ENCODE measurements at regions not wholly inside any gene's neighbourhood (a gene's known extent, or its start where the extent isn't known, plus 50 kb on each side); places are given as distances from the start of the nearest gene placed in this dataset.
"Not testable (repeated sequence)": the region's sequence is repeated elsewhere in the genome, so short reads cannot be mapped to it uniquely, and the experiment has no call there.

DNA sequence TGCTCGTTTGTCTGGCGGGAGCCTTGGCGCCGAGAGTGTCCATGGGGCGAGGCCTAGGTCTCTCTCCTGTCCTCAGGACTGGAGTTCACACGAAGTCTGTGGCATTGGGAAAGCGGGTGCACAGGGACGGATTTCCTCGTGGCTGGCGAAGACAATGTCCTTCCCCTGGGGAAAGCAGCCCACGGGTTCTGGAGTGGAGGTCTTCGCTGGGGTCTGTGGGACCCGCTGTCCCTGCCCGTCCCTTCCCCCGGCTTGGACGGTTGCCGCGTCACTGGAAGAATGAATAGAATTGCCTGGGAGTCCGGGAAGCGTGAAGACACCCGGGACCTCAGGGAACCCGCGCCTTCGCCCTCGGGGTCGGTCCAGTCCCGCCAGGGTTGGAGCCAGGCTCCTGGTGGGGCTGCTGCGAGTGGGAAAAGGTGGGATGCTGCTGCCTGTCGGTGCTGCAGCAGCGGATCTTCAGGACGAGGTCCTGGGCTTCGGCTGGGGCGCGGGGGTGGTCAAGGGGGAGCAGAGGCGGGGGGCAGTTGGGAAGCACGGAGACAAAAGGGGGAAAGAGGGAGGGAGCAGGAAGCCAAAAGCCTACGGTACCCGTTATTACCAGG lies 441.8 kb upstream of the DEFB115 start:
- no peaks in the 10 kb centered on the region for H3K4me1 ChIP-seq
- 51 to 59% methylated on average over 38 of the region's 38 CpGs for WGBS, 2 donors
- intact Hi-C loops (cut with DNase I): no loop called here
- no peaks in the 10 kb centered on the region for H3K9me3 ChIP-seq
- ATAC-seq: no peak
- H3K27me3 ChIP-seq: no peaks in the 10 kb centered on the region
- no peak overlapping the region for H3K4me3 ChIP-seq
- TF ChIP-seq, protein P1, sequence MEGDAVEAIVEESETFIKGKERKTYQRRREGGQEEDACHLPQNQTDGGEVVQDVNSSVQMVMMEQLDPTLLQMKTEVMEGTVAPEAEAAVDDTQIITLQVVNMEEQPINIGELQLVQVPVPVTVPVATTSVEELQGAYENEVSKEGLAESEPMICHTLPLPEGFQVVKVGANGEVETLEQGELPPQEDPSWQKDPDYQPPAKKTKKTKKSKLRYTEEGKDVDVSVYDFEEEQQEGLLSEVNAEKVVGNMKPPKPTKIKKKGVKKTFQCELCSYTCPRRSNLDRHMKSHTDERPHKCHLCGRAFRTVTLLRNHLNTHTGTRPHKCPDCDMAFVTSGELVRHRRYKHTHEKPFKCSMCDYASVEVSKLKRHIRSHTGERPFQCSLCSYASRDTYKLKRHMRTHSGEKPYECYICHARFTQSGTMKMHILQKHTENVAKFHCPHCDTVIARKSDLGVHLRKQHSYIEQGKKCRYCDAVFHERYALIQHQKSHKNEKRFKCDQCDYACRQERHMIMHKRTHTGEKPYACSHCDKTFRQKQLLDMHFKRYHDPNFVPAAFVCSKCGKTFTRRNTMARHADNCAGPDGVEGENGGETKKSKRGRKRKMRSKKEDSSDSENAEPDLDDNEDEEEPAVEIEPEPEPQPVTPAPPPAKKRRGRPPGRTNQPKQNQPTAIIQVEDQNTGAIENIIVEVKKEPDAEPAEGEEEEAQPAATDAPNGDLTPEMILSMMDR (IDR thresholded peaks at IDR 0.05): no peak
- no peak for TF ChIP-seq POLR2A (IDR thresholded peaks at IDR 0.05)
- H3K27ac ChIP-seq: no peak overlapping the region
- no peaks in the 10 kb centered on the region for H3K36me3 ChIP-seq (replicated peaks in 1 of 2; ENCODE audit: insufficient read depth in 1 of 2, low read depth in 2 of 2)
- DNase-seq: no peak

DNA sequence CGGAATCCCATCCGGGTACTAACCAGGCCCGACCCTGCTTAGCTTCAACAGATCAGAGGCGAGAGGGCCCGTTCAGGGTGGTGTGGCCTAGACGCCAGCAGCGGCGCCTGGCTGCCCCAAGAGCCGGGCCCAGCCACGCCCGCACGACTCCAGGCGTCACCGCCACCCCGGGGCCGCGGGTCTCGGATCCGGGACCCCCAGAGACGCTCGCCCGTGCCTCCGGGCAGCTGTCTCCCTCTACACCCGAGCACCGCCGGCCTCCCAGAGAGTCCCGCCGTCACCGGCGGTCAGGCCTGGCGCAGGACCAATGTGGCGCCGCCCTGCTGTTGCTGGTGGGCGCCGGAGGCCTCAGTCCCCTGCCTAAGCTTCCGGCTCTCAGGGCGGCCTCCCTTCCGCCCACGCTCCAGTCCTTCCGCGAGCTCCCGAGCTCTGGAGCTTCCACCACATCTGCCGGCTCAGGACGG lies 441.2 kb upstream of the DEFB115 start:
- Histone ChIP-seq H3K9me3 (no peaks in the 10 kb centered on the region), H3K4me1 (no peaks in the 10 kb centered on the region), H3K4me3 (no peak overlapping the region), H3K27ac (no peak overlapping the region), H3K36me3 (replicated peaks in 1 of 2; ENCODE audit: insufficient read depth in 1 of 2, low read depth in 2 of 2) (no peaks in the 10 kb centered on the region), H3K27me3 (no peaks in the 10 kb centered on the region)
- TF ChIP-seq POLR2A (IDR thresholded peaks at IDR 0.05): no peak
- TF ChIP-seq, protein P1 (IDR thresholded peaks at IDR 0.05): no peak
- intact Hi-C loops (cut with DNase I): no loop called here
- 43 to 50% methylated on average over 43 to 44 of the region's 44 CpGs for WGBS, 2 donors
- ATAC-seq (no peak), DNase-seq (no peak)

DNA sequence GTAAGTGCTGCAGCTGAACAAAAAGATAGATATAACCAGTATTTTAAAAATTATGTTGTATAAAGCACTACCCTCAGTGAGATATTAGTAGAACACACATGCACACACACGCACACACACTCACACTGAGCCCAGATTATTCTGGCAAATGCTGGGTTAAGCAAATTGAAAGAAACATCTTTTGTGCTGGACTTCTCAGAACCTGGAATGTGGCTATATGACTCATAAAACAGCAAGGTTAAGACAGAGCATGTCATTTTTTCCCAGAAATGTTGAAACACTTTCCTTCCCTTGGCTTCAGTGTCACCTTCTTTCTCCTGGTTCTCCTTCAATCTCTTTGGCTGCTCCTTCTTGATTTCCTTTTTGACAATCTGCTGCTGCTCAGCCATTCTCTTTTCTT lies 435.8 kb upstream of the DEFB115 start:
- ATAC-seq; intact Hi-C loops (cut with DNase I); H3K36me3 ChIP-seq (replicated peaks in 1 of 2; ENCODE audit: insufficient read depth in 1 of 2, low read depth in 2 of 2); H3K27me3 ChIP-seq; H3K27ac ChIP-seq; H3K9me3 ChIP-seq; DNase-seq; H3K4me1 ChIP-seq; H3K4me3 ChIP-seq: not testable (repeated sequence)
- WGBS, 2 donors: 52% methylated on average over 1 of the region's 1 CpG

- WGBS, 2 donors: 47 to 48% methylated on average over 7 of the region's 7 CpGs
- H3K4me1 ChIP-seq; H3K9me3 ChIP-seq; H3K27ac ChIP-seq; DNase-seq; H3K4me3 ChIP-seq; ATAC-seq; H3K36me3 ChIP-seq (replicated peaks in 1 of 2; ENCODE audit: insufficient read depth in 1 of 2, low read depth in 2 of 2); H3K27me3 ChIP-seq; intact Hi-C loops (cut with DNase I): not testable (repeated sequence)
Observed at GRCh38 chr20:30824666-30825065, 432.8 kb upstream of the DEFB115 start.

DNA sequence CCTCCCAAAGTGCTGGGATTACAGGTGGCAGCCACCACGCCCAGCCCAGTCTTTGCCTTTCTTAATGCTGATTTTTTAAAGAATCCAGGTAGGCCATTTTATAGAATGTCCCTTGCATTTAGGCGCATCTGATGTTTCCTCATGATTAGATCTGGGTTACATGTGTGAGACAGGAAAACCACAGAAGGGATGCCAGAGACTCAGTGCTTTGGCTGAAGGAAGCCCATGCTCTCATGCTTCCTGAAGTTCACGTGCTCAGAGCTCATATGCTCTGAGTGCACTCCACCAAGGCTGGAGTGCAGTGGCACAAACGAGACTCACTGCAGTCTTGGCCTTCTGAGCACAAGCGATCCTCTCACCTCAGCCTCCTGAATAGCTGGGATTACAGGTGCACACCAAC lies 411.5 kb upstream of the DEFB115 start:
- H3K4me1 ChIP-seq; DNase-seq; ATAC-seq; intact Hi-C loops (cut with DNase I); H3K36me3 ChIP-seq (replicated peaks in 1 of 2; ENCODE audit: insufficient read depth in 1 of 2, low read depth in 2 of 2); H3K27me3 ChIP-seq; H3K9me3 ChIP-seq; H3K27ac ChIP-seq; H3K4me3 ChIP-seq: not testable (repeated sequence)
- 57 to 66% methylated on average over 5 of the region's 5 CpGs for WGBS, 2 donors

DNA sequence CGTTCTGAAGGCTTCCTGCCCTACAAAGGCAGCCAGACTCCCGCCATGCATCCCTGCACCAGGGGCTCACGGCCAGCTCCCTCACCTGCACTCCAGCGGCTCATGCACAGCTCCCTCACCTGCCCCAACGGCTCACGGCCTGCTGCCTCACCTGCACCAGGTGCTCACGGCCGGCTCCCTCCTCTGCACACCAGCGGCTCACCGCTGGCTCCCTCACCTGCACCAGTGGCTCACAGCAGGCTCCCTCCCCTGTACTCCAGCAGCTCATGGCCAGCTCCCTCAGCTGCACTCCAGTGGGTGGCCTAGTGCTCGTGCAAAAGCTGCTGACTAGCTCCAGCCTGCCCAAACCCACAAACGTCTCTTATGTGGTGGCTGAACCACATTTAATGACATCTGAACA lies 389.2 kb upstream of the DEFB115 start:
- H3K27me3 ChIP-seq; intact Hi-C loops (cut with DNase I); H3K4me1 ChIP-seq; H3K4me3 ChIP-seq; H3K27ac ChIP-seq; H3K36me3 ChIP-seq (replicated peaks in 1 of 2; ENCODE audit: insufficient read depth in 1 of 2, low read depth in 2 of 2); ATAC-seq; H3K9me3 ChIP-seq; DNase-seq: not testable (repeated sequence)
- 57 to 64% methylated on average over 9 to 12 of the region's 12 CpGs for WGBS, 2 donors

DNA sequence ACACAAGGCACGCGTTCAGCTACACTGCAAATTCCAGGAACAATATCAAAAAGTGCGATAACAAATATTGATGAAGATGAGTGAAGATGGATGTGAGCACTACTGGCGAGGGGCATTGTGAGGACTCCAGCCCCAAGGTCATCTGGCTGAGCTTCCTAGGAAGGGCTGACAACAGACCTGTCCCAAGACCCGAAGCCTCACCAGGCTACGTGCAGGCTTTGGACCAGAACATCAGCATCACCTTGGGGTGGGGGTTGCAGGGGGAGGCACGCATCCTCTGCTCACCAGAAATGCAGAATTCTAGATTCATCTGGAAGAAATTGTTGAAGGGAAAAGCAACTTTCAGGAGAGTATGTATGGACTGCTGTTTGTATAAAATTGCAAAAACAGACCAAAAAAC lies 386.3 kb upstream of the DEFB115 start:
- H3K27me3 ChIP-seq; H3K9me3 ChIP-seq; H3K4me1 ChIP-seq; intact Hi-C loops (cut with DNase I); H3K36me3 ChIP-seq (replicated peaks in 1 of 2; ENCODE audit: insufficient read depth in 1 of 2, low read depth in 2 of 2); H3K4me3 ChIP-seq; ATAC-seq; H3K27ac ChIP-seq; DNase-seq: not testable (repeated sequence)
- WGBS, 2 donors: 52 to 58% methylated on average over 7 of the region's 7 CpGs

DNA sequence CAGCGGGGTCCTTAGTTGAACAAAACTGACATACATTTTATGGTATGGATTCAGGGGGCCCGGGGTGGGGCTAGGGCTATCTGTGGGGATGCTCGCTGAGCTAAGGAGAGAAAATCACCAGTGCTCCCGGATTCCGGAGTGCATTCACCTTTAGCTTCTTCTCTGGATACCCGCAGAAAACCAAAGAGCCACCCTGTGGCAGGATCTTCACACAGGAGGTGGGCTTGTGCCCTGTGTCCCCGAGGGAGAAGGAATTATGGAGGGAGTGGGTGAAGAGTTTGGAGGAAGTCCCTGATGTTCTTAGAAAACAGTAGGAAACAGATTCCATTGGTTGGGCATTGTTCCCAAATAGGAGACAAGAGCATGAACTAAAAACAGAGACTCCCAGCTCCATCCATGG lies 385.2 kb upstream of the DEFB115 start:
- H3K27ac ChIP-seq; H3K9me3 ChIP-seq; H3K36me3 ChIP-seq (replicated peaks in 1 of 2; ENCODE audit: insufficient read depth in 1 of 2, low read depth in 2 of 2); ATAC-seq; intact Hi-C loops (cut with DNase I); DNase-seq; H3K27me3 ChIP-seq; H3K4me1 ChIP-seq; H3K4me3 ChIP-seq: not testable (repeated sequence)
- 38 to 43% methylated on average over 7 of the region's 7 CpGs for WGBS, 2 donors

DNA sequence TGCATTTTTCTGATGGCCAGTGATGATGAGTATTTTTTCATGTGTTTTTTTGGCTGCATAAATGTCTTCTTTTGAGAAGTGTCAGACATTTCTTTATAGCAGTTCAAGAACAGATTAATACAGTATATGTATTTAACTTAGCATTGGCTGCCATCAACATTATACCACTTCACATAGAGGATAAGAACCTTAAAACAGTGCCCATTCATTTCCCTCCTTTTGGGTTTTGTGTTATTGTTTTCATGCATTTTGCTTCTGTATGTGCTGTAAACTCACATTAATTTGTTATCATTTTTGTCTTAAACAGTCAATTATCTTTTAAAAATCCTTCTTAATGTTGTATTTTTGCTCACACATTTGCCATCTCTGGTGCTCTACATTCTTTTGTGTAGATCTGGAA lies 381.6 kb upstream of the DEFB115 start:
- DNase-seq; H3K9me3 ChIP-seq; intact Hi-C loops (cut with DNase I); H3K4me1 ChIP-seq; H3K27me3 ChIP-seq; H3K4me3 ChIP-seq; H3K36me3 ChIP-seq (replicated peaks in 1 of 2; ENCODE audit: insufficient read depth in 1 of 2, low read depth in 2 of 2); H3K27ac ChIP-seq; ATAC-seq: not testable (repeated sequence)

DNA sequence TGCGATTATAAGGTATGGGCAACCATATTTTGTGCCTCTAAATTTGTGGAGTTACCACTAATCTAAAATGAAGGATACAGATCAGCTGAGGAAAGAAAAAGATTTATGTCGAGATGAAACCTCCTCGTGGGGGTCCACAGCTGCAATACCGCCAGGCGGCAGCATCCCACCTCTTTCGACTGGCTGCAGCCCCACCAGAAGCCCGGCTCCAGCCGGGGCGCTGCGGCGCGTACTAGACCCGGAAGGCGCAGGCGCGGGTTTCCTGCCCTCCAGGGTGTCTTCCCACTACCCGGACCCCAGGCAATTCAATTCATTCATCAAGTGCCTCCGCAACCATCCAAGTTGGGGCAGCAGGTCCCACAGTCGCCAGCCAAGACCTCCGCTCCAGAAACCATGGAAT lies 366.1 kb upstream of the DEFB115 start:
- H3K4me1 ChIP-seq; H3K4me3 ChIP-seq; H3K36me3 ChIP-seq (replicated peaks in 1 of 2; ENCODE audit: insufficient read depth in 1 of 2, low read depth in 2 of 2); H3K9me3 ChIP-seq; DNase-seq; intact Hi-C loops (cut with DNase I); ATAC-seq; H3K27me3 ChIP-seq; H3K27ac ChIP-seq: not testable (repeated sequence)
- WGBS, 2 donors: 2 to 3% methylated on average over 18 to 20 of the region's 20 CpGs
